ENCODE measurements at regions not wholly inside any gene's neighbourhood (a gene's known extent, or its start where the extent isn't known, plus 50 kb on each side); places are given as distances from the start of the nearest gene placed in this dataset.

DNA sequence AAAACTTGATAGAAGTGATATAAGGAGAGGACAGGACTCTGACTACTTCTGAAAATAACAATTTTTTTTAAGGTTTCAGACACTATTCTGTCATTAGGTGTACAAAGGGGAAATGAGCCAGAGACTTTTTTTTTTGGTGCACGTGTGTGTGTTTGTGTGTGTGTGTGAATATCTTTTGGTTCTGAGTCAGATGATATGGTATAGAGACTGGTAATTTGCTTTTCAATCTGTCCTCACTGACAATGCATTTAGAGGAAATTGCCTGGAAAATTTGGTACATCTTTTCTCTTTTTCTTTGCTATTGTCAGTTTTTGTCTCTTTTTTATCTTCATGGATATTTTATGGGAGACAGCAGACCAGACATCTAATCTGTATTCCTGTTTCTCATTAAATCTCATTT lies 59.3 kb downstream of the DDIT4L start:
- Histone ChIP-seq H3K36me3 (no peaks in the 10 kb centered on the region), H3K27me3 (no peaks in the 10 kb centered on the region), H3K4me3 (no peak overlapping the region), H3K27ac (no peak overlapping the region), H3K9me3 (peaks cover 0 to under 1% of the 10 kb centered on the region in 2 donors), H3K4me1 (no peaks in the 10 kb centered on the region)
- TF ChIP-seq, protein P1, sequence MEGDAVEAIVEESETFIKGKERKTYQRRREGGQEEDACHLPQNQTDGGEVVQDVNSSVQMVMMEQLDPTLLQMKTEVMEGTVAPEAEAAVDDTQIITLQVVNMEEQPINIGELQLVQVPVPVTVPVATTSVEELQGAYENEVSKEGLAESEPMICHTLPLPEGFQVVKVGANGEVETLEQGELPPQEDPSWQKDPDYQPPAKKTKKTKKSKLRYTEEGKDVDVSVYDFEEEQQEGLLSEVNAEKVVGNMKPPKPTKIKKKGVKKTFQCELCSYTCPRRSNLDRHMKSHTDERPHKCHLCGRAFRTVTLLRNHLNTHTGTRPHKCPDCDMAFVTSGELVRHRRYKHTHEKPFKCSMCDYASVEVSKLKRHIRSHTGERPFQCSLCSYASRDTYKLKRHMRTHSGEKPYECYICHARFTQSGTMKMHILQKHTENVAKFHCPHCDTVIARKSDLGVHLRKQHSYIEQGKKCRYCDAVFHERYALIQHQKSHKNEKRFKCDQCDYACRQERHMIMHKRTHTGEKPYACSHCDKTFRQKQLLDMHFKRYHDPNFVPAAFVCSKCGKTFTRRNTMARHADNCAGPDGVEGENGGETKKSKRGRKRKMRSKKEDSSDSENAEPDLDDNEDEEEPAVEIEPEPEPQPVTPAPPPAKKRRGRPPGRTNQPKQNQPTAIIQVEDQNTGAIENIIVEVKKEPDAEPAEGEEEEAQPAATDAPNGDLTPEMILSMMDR (IDR thresholded peaks at IDR 0.05) = no peak
- no peak for DNase-seq (ENCODE audit: low spot score)

DNA sequence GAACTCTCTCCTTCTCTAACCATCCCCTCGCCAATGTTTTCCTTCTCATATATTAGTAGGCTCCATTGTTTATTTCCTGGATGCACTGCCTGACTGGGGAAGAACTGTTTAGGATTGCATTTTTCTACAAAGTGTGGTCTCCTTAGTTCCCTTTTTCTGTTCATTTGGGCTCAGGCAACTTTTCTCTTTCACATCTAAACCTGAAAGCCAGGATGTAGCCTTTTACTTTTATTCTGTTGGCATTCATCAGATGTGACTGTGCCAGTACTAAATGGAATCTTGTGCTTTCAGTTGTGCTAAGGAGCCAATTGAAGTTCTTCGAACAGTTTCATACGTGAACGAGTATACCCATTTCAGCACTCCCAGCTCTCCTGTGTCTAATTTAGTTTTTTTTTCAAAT lies 59.8 kb downstream of the DDIT4L start:
- H3K4me1 ChIP-seq = no peaks in the 10 kb centered on the region
- no peak for DNase-seq (ENCODE audit: low spot score)
- H3K27ac ChIP-seq = no peak overlapping the region
- no peaks in the 10 kb centered on the region for H3K36me3 ChIP-seq
- peaks cover 0 to 5% of the 10 kb centered on the region in 2 donors for H3K9me3 ChIP-seq
- H3K27me3 ChIP-seq = no peaks in the 10 kb centered on the region
- no peak overlapping the region for H3K4me3 ChIP-seq
- TF ChIP-seq, protein P1 (IDR thresholded peaks at IDR 0.05) = no peak

DNA sequence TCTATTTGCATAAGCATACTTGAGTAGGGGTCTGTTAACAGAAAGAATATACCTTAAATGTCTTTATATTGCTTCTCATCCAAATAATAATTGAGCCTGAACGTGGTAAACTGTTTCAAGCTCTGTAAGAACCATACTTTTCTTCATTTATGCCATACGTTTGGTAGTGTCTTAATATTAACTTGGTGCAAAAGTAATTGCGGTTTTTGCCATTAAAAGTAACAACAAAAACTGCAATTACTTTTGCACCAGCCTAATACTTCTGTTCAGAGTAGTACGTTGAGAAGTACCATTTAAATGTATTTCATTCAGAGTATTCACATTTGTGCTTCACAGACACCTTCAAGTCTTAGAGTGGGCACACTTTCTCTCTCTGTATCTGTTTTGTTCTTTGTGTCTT lies 60.5 kb downstream of the DDIT4L start:
- TF ChIP-seq, protein P1 (IDR thresholded peaks at IDR 0.05) = no peak
- no peak for DNase-seq (ENCODE audit: low spot score)
- H3K4me3 ChIP-seq = no peak overlapping the region
- H3K27me3 ChIP-seq = no peaks in the 10 kb centered on the region
- H3K36me3 ChIP-seq = no peaks in the 10 kb centered on the region
- H3K9me3 ChIP-seq = peaks cover 0 to 11% of the 10 kb centered on the region in 2 donors
- no peaks in the 10 kb centered on the region for H3K4me1 ChIP-seq
- no peak overlapping the region for H3K27ac ChIP-seq

DNA sequence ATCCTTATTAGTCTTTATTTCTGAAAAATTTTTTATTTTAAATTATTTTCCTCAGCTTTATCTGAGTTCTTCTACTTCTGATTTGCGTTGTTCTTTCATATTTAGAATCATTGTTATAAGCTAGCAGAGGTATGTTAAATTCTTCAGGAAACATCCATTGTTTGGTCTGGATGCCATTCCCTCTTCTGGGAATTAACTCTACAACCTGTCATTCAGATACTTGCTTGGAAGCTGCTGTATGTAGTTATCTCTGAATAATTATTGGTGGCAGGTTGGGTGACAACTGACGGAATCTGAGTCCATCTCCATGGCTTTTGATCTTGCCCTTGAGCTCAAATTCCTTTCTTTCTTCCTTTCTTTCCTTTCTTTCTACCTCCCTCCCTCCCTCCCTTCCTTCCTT lies 61.9 kb downstream of the DDIT4L start:
- Histone ChIP-seq H3K27me3 (no peaks in the 10 kb centered on the region), H3K4me3 (no peak overlapping the region), H3K27ac (no peak overlapping the region), H3K4me1 (no peaks in the 10 kb centered on the region), H3K9me3 (peaks cover 0 to 23% of the 10 kb centered on the region in 2 donors), H3K36me3 (no peaks in the 10 kb centered on the region)
- no peak for DNase-seq (ENCODE audit: low spot score)
- TF ChIP-seq, protein P1 (IDR thresholded peaks at IDR 0.05) = no peak

DNA sequence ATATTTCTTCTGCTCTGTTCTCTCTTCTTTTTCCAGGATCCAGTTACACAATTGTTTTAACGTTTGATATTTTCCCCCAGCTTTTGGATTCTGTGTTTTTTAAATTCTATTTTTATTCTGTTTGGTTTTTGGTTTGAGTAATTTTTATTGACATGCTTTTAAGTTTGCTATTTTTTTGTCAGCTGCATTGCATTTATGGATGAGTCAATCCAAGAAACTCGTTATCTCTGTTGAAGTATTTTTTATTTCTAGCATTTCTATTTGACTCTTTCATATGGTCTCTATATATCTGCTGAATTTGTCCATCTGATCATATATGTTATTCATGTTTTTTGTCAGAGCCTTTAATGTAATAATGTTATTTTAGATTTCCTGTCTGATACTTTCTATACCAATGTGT lies 65.6 kb downstream of the DDIT4L start:
- TF ChIP-seq, protein P1 (IDR thresholded peaks at IDR 0.05) = no peak
- no peaks in the 10 kb centered on the region for H3K4me1 ChIP-seq
- H3K27me3 ChIP-seq = no peaks in the 10 kb centered on the region
- no peak overlapping the region for H3K4me3 ChIP-seq
- peaks cover 0 to 23% of the 10 kb centered on the region in 2 donors for H3K9me3 ChIP-seq
- no peaks in the 10 kb centered on the region for H3K36me3 ChIP-seq
- H3K27ac ChIP-seq = no peak overlapping the region
- DNase-seq (ENCODE audit: low spot score) = no peak

DNA sequence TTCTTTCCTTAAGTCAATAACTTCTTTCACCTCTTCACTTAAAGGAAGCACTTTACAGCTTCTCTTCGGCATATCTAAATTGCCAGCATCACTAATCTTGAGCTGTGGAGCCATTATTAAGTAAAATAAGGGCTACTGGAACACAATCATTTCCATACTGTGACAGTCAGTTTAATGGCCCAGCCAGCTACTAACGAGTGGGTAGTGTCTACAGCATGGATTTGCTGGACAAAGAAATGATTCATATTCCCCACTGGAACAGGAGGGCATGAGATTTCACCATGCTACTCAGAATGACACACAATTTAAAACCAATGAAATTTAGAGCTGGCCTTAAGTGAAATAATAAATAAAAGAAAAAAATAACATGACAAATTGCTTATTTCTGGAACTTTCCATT lies 72.1 kb downstream of the DDIT4L start:
- Histone ChIP-seq H3K9me3 (no peaks in the 10 kb centered on the region), H3K36me3 (no peaks in the 10 kb centered on the region), H3K27ac (no peak overlapping the region), H3K4me3 (no peak overlapping the region), H3K27me3 (no peaks in the 10 kb centered on the region), H3K4me1 (no peaks in the 10 kb centered on the region)
- TF ChIP-seq, protein P1 (IDR thresholded peaks at IDR 0.05) = no peak
- DNase-seq (ENCODE audit: low spot score) = no peak

Data from right atrium auricular region (tissue), 2 donors.